ENCODE measurements at regions not wholly inside any gene's neighbourhood (a gene's known extent, or its start where the extent isn't known, plus 50 kb on each side); places are given as distances from the start of the nearest gene placed in this dataset.
"Not testable (repeated sequence)": the region's sequence is repeated elsewhere in the genome, so short reads cannot be mapped to it uniquely, and the experiment has no call there.

DNA sequence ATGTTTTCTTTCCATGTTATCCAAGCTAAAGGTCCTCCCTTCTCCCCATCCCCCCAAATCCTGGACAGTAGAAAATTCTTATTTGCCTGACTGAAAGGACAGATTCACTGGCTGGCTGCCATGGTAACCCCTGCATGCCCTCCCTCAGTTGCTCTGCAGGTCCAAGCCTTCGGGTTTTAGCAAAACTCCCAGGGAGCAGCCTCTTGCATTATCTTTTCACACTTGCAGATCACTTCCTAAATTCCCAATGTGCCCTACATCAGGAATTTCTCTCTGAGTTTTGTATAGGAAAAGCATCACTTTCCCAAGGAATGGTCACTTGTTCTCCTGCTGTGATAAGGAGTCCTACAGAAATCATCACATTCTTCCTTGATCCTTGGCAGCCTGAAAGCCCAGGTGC lies 75.0 kb upstream of the TENM4 start:
- DNase-seq (ENCODE audit: low read depth) = no peak

GRCh38 chr11:79514695-79515094 lies 73.9 kb upstream of the TENM4 start:
- no peak for DNase-seq (ENCODE audit: low read depth)

DNA sequence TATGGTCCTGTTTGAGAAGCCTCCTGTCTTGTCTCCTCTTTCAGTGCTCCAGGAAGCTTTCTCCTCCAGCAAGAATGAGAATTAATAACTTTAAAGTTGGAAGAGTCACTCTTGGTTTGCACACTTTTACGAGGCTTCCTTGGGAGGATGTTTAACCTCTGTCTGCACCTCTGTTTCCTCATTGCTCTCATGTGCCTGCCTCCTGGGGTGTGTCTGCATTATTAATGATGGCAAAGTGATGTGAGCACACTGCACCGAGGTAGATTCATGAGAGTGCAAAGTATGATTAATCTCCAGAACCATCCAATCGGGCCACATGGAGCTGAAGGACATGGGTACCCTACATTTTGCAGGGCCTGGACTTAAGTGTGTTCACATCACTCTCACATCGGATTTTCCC lies 73.5 kb upstream of the TENM4 start:
- no peak for DNase-seq (ENCODE audit: low read depth)

DNA sequence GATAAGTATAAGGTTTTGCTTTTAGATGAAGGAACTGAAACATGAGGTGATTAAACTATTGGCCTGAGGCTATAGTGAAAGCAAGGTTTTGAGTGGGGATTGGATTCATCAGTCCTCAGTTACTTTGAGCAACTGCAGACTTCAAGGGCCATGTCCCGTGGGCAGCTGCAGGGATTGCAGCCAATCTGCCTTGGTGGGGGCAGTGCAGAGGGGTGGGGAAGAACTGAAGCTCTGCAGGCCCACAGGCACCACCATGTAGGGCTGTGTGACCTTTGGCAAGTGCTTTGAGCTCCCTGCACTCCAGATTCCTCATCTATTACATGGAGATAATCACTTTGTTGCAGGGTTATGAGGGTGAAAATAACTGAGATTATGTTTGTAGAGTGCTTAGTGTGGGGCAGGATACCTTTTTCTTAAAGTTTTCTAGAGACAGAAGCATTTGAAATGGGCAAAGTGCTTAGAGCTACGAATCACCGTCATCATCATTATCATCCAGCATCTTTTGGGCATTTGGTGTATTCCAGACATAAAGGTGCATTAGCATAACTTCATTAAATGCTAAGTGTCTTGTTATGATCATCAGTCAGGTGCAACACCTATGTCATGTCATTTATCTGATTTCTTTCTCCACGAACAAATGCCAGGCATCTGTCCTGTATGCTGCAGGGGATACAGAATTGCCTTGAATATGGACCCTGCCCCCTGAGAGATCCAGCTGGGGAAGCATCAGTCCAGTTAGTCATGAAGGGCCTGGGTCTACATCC lies 72.1 kb upstream of the TENM4 start:
- DNase-seq (ENCODE audit: low read depth) = no peak

GRCh38 chr11:79510960-79511359 lies 70.1 kb upstream of the TENM4 start:
- no peak for DNase-seq (ENCODE audit: low read depth)

DNA sequence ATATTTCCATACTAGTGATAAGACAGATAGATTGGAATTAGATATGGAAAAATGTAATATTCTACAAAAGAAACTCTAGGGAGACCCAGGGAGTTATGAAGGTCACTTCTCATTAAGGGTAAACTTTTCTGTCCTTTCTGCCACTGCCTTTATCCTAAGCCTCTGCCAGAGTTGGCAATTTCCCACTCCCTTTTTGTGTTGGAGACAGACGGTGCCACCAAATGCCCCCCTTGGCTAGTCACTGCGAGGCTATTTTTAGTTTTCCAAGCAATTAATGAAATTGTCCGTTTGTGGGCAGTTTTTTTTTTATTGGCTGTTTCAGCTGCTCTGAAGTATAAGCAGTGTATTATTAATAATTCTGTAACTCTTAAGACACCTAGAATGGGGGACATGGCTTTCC lies 67.6 kb upstream of the TENM4 start:
- DNase-seq (ENCODE audit: low read depth) = no peak

GRCh38 chr11:79507706-79508105 lies 66.9 kb upstream of the TENM4 start:
- no peak for DNase-seq (ENCODE audit: low read depth)

DNA sequence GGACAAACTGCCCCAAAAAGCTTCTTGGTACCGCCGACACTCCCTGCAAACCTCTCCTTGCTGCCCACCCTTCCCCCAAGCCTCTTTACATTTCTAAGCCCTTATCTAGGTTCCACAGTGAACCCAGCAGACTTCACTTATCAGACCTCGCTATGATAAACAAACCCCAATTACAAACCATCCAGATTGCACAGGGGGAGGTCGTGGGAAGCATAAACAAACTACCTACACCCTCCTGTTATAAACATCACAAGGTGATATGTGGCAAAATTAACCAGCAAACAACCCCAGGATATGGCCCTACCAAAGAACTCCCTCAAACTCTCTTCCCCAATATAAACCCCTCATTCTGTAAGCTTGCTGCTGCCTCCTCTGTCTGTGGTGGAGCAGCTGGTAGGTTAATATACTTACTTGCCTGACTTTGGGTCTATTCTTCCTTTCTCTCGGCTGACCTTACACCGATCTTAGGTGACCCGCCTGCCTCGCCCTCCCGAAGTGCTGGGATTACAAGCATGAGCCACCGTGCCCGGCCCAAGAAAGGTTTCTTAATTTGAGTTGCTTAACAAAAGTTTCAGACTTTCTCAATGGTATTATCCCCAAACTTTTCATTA lies 66.0 kb upstream of the TENM4 start:
- no peak for DNase-seq (ENCODE audit: low read depth)

- DNase-seq (ENCODE audit: low read depth) = no peak
These were observed 65.3 kb upstream of the TENM4 start for GRCh38 chr11:79506124-79506523.

DNA sequence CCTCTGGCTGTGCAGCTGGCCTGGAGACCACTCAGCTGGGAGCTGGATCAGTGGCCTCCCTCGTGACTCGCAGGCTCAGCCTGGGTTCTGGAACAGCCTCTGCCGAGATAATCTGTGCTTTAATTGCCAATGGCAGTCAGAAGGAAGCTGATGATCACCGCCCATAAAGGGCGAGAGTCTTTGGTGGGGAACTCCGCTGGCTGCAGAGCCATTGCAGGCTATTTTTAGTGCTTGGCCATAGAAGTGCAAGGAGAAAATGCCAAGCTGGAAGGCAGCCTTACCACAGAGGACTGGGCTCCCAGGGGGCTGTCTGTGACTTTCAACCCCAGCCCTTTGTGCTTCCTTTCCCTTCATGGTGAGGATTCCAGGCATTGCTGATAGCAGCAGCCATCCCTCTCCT lies 62.2 kb upstream of the TENM4 start:
- DNase-seq (ENCODE audit: low read depth) = no peak

DNA sequence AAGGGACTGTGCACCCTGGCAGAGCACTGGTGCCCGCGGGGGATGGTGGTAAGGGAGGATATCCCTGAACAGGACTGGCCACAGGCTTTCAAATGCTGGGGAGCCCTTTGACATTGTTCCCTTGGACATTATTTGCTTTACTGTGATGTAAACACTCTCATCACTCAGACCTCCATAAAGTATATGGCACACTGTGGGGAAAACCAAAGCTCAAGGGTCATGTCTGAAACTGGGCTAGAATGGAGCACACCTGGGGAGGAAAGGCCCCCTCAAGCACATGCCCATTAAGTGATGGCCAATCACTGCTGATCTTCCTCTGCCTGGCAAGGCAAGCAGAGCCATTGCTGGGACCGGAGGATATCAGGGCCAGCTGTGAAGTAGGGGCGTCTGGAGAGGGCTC lies 60.9 kb upstream of the TENM4 start:
- no peak for DNase-seq (ENCODE audit: low read depth)

- DNase-seq (ENCODE audit: low read depth) = not testable (repeated sequence)
These were observed 59.1 kb upstream of the TENM4 start for GRCh38 chr11:79499929-79500328.

- DNase-seq (ENCODE audit: low read depth) = no peak
These were observed 57.8 kb upstream of the TENM4 start for GRCh38 chr11:79498667-79499066.

DNA sequence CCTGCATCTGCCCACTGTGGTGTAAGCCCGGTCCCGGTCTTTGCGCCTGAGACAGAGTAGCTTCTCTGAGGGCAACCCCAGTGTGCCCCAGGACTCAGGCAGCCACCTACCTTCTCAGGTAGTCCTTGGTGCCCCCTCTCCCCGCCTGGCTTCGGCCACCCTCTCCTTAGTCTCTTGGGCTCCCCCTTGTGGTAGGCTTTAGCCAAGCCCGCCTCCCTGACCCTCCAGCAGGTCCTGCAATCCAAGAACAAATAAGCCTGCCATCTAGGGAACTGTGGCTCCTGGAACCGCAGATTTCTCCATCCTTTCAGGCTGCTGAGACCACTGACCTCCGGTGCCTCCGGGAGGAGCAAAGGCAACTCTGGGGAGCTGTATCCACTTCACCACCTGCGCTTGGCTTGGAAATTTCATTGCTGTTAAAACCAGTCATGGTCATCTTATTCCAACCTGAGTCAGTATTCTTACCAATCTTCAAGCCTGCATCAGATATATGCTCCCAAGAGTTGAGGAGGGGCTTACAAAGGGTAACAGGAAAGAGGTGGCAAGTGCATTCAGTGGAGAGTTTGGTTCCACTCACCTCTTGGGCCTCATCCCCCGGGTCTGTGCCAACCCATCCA lies 52.8 kb upstream of the TENM4 start:
- peak; percentile 67 for DNase-seq (ENCODE audit: low read depth)

DNA sequence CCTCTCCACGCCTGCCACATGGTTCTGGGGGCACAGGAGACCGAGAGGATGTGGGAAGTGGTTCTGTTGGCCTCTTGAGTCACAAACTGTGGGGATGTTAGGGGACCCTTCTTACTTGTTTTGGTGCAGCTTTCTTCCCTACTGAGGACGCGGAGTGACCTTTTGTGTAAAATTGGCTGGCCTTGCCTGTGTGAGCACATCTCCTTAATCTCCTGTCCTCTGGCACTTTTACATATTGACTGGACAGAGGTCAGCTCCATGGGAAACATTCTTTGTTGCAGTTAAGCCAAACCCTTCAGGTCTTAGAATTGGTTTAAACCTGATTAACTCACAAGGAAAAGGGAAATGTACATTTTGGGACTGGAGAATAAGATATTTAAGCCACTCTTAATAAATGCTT lies 51.2 kb upstream of the TENM4 start:
- no peak for DNase-seq (ENCODE audit: low read depth)
